Glutamatergic neuron (in vitro differentiated cells): ENCODE measurements at regions not wholly inside any gene's neighbourhood (a gene's known extent, or its start where the extent isn't known, plus 50 kb on each side); places are given as distances from the start of the nearest gene placed in this dataset.
A peak's percentile ranks its signal among the peaks of the same experiment; 100 is the strongest.

Experiments
- DNase-seq: peaks from one replicate; pipeline ENCODE4 v3.0.0; 2022
- H3K27ac Mint-ChIP-seq: one replicate; pipeline ENCODE4 v1.8.0; 2020; ENCODE audit warnings: mild to moderate bottlenecking, mixed read lengths, inconsistent platforms; ENCODE audit not compliant: unreplicated experiment
- H3K27me3 Mint-ChIP-seq: one replicate; pipeline ENCODE4 v1.8.0; 2020; ENCODE audit warnings: mild to moderate bottlenecking, moderate library complexity, mixed read lengths, inconsistent platforms; ENCODE audit not compliant: unreplicated experiment
- H3K36me3 Mint-ChIP-seq: one replicate; pipeline ENCODE4 v1.8.0; 2020; ENCODE audit warnings: mild to moderate bottlenecking, mixed read lengths, inconsistent platforms; ENCODE audit not compliant: unreplicated experiment
- H3K4me1 Mint-ChIP-seq: one replicate; pipeline ENCODE4 v1.8.0; 2020; ENCODE audit warnings: mild to moderate bottlenecking, low read depth, mixed read lengths, inconsistent platforms; ENCODE audit not compliant: unreplicated experiment
- H3K4me3 Mint-ChIP-seq: one replicate; pipeline ENCODE4 v1.8.0; 2020; ENCODE audit warnings: mild to moderate bottlenecking, mixed read lengths, inconsistent platforms; ENCODE audit not compliant: unreplicated experiment
- H3K9me3 Mint-ChIP-seq: one replicate; pipeline ENCODE4 v1.8.0; 2020; ENCODE audit warnings: mild to moderate bottlenecking, moderate library complexity, mixed read lengths, inconsistent platforms; ENCODE audit not compliant: unreplicated experiment
- TF ChIP-seq, protein P1 (sequence below): fragments of 200-600 bp; sonication (generic); IDR thresholded peaks from one replicate; pipeline ENCODE4 v1.5.0; 2021; ENCODE audit not compliant: partially characterized antibody, unreplicated experiment

DNA sequence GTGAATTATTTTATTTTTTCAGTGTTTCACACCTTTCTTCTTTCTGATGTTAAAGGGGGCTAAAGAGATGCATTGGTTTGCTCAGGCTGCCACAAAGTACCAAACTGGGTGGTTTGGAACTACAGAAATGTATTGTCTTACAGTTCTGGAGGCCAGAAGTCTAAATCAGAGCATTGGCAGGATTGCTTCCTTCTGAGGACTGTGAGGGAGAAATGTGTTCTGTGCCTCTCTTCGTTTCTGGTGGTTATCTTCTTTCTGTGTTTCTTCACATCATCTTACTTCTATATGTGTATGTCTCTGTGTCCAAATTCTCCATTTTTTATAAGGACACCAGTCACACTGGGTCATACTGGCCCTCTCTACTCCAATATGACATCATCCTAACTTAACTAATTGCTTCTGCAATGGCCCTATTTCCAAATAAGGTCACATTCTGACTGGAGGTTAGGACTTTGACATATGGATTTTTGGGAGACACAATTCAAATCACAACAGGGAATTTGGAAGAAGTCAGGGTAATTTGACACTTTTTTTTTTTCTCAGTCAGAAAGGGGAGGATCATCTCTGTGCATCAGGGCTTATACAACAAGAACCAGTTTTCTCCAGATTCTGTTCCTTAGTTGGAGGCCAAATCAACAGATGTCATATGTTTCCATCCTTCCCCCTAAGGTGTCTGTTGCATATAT is 188.2 kb downstream of the KCNRG start:
- Mint-ChIP-seq H3K27me3 (peaks cover 7% of the 10 kb centered on the region), H3K27ac (peak overlapping the region; percentile 74), H3K4me1 (peaks cover 54% of the 10 kb centered on the region), H3K9me3 (peaks cover 11% of the 10 kb centered on the region), H3K36me3 (no peaks in the 10 kb centered on the region), H3K4me3 (peak overlapping the region; percentile 14)
- TF ChIP-seq, protein P1, sequence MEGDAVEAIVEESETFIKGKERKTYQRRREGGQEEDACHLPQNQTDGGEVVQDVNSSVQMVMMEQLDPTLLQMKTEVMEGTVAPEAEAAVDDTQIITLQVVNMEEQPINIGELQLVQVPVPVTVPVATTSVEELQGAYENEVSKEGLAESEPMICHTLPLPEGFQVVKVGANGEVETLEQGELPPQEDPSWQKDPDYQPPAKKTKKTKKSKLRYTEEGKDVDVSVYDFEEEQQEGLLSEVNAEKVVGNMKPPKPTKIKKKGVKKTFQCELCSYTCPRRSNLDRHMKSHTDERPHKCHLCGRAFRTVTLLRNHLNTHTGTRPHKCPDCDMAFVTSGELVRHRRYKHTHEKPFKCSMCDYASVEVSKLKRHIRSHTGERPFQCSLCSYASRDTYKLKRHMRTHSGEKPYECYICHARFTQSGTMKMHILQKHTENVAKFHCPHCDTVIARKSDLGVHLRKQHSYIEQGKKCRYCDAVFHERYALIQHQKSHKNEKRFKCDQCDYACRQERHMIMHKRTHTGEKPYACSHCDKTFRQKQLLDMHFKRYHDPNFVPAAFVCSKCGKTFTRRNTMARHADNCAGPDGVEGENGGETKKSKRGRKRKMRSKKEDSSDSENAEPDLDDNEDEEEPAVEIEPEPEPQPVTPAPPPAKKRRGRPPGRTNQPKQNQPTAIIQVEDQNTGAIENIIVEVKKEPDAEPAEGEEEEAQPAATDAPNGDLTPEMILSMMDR: no peak
- no peak for DNase-seq

DNA sequence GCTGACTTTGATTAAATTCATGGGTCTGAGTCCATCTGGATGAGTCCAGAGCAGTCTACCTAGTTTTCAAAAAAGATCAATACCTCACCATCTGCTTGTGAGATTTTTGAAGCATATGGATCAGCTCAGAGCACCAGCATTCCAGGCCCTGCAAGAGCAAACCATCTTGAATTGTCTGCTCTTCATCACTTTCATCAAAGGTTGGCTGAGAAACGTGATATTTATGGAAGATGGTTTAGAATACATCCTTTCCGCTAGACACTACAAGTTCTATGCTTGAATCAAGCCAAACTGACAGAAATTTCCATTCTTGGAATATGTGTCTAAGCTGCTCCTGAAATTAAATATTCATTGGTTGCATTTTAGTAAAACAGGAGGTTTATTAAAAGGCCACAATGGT is 190.3 kb downstream of the KCNRG start:
- peaks cover 57% of the 10 kb centered on the region for H3K4me1 Mint-ChIP-seq
- DNase-seq: no peak
- TF ChIP-seq, protein P1: no peak
- H3K27me3 Mint-ChIP-seq: peaks cover 8% of the 10 kb centered on the region
- peak overlapping the region; percentile 55 for H3K4me3 Mint-ChIP-seq
- H3K27ac Mint-ChIP-seq: peak overlapping the region; percentile 92
- H3K36me3 Mint-ChIP-seq: no peaks in the 10 kb centered on the region
- H3K9me3 Mint-ChIP-seq: peaks cover 15% of the 10 kb centered on the region

DNA sequence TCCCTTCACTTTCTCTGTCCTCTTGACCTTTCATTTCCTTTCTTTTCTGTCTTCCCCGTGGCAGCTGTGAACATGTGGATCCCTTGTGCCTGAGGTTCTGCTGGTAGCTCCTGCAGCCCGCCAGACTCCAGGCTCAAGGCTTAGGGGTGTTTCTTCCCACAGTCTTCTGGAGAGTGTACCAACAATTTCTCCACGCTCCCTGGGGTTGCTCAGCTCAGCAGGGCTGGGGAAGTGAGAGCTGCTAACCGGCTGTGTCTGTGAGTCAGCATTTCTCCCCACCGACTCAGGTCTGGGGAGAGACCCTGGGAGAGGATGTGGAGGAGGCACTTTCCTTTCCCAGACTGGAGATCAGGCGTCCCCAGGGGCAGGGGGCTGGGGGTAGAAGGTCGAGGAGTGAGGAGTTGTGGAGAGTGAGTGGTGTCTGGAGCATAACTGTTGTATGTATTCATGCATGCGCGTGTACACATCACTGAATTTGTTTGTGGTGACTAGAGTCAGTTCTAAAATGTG is 193.6 kb downstream of the KCNRG start:
- Mint-ChIP-seq H3K4me1 (peaks cover 32% of the 10 kb centered on the region), H3K4me3 (peak overlapping the region; percentile 66), H3K27ac (peak overlapping the region; percentile 94), H3K36me3 (no peaks in the 10 kb centered on the region), H3K9me3 (peaks cover 13% of the 10 kb centered on the region), H3K27me3 (peaks cover 8% of the 10 kb centered on the region)
- TF ChIP-seq, protein P1: no peak
- DNase-seq: peak; percentile 79

DNA sequence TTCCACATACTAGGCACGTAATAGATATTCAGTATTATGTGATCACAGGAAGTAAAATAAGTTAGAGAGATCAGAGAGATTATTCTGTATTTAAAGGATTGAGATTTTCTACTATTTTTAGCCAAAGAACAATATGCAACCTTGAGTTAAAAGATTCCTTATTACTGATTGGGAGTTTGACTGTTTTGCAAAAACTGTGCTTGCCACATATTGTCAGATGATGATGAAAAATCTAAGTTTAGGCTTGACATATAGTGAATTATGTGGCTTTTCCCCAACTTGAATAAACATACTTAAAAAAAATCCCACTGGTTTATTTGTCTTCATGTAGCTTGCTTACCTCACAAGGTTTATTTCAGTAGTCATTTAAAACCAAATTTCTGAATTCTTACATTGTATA is 194.4 kb downstream of the KCNRG start:
- TF ChIP-seq, protein P1: no peak
- Mint-ChIP-seq H3K4me1 (peaks cover 27% of the 10 kb centered on the region), H3K9me3 (peaks cover 13% of the 10 kb centered on the region), H3K27ac (no peak overlapping the region), H3K27me3 (peaks cover 10% of the 10 kb centered on the region), H3K4me3 (no peak overlapping the region), H3K36me3 (no peaks in the 10 kb centered on the region)
- no peak for DNase-seq

DNA sequence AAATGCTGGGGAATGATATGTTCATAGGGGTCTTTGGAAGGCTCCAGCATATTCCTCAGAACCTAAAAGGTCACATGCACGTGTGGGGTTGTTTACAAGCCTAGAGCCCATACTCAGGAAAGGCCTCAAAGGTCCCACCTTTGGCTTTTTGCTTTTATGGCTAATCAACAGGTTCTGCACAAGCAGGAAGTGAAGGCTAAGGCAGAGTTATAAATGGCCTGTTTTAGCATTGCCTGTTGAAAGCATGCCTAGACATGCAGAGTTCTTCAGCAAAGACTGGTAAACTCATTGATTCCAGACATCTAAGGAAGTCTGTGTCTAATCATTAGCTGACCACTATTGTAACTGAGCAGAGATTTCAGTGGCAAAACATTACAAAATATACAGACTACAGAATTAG is 198.3 kb downstream of the KCNRG start:
- TF ChIP-seq, protein P1: no peak
- H3K27me3 Mint-ChIP-seq: peaks cover 7% of the 10 kb centered on the region
- no peaks in the 10 kb centered on the region for H3K36me3 Mint-ChIP-seq
- DNase-seq: no peak
- peaks cover 4% of the 10 kb centered on the region for H3K9me3 Mint-ChIP-seq
- H3K27ac Mint-ChIP-seq: no peak overlapping the region
- no peak overlapping the region for H3K4me3 Mint-ChIP-seq
- peaks cover 9% of the 10 kb centered on the region for H3K4me1 Mint-ChIP-seq
